IPS DF 4.7 (cell line): ENCODE measurements at regions not wholly inside any gene's neighbourhood (a gene's known extent, or its start where the extent isn't known, plus 50 kb on each side); places are given as distances from the start of the nearest gene placed in this dataset.

Source experiments
- DNase-seq: peaks from one replicate; pipeline ENCODE4 v3.0.0-alpha.2; 2013; ENCODE audit warnings: low spot score; ENCODE audit errors: extremely low read depth

- DNase-seq = no peak
These were observed 258.4 kb upstream of the CITED2 start for GRCh38 chr6:139632840-139633239.

GRCh38 chr6:139628270-139628669 lies 253.8 kb upstream of the CITED2 start:
- DNase-seq = no peak

DNA sequence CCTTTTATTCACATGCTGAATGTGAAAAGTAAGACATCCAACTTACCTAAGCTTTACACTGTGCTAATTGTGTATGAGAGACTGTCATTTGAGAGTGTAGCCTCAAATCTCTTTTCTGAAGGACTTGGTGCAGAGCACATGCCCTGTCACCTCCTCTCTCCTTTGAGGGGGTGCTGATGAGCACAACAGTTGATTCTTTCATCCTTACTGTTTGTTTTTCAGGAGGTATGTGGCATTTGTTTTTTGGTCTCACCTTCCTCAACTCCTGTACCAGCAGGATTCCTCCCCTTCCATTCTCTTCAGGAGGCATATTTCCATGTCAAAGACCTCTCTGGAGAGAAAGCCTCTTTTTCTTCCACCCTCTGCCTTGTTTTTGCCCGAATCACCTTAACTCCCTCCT lies 252.6 kb upstream of the CITED2 start:
- peak; percentile 84 for DNase-seq

- no peak for DNase-seq
These were observed 251.8 kb upstream of the CITED2 start for GRCh38 chr6:139625998-139626975.

GRCh38 chr6:139625081-139625939 lies 250.9 kb upstream of the CITED2 start:
- DNase-seq = no peak

- no peak for DNase-seq
These were observed 248.9 kb upstream of the CITED2 start for GRCh38 chr6:139623372-139623771.

DNA sequence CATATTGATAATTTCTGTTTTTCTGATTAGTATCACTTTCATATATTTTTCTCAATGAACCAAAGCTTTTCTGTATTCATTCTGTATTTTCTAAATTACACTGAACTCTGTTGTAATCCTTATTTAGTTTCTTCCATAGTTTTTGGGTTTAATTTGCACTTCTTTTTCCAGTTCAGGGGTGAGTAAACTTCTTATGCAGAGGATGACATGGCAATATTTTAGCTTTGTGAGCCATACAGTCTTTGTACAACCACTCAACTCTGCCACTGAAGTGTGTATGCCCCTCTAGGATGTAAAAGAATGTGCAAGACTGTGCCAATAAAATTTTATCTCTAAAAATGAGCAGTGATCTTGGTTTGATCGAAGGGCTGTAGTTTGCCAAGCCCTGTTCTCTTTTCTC lies 239.0 kb upstream of the CITED2 start:
- DNase-seq = no peak

DNA sequence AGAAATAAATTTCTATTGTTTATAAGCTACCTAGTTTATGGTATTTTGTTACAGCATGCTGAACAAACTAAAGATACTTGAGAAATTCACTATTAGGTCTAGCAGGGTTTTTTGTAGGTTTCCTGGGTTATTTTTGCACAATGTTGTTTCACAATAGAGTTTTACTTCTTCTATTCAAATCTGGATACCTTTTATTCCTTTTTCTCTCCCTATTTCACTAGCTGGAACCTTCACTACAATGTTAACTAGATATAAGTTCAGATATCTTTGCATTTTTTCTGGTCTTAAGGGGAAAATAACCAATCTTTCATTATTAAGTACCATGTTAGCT lies 237.7 kb upstream of the CITED2 start:
- DNase-seq = no peak

DNA sequence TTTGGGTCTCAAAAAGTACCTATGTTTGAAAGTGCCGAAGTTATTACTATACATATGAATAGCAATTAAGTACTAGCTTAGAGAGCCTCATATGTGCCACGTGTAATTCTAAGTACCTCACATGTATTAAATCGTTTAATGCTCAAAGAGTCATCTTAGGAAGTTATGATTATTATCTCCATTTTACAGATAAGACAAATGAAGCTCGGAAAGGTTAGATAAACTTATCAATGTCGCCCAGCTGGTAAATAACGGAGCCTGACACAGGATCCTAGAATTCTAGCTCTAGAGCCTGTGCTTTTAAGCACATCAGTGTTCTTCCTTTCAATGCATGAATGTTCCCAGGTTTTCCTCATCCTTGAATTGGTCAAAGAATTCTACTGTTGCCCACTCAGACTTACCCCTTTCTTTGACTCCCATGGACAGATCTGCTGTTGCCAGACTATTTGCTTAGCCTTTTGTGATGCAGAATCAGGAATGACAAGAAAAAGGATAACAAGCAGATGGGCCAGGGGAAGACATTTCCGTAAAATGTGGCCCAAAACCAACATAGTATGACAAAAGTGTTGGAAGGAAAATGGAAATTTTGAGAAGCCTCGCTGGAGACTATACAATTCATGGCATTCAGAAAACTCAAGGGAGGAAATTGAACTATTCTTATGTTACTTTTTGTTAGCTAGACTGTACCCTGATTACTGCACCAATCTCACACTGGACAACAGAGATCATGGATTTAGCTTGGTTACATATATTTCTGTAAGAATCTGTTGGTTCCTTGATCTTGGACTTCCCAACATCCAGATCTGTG lies 237.1 kb upstream of the CITED2 start:
- DNase-seq = no peak

- no peak for DNase-seq
These were observed 234.2 kb upstream of the CITED2 start for GRCh38 chr6:139608466-139609261.

GRCh38 chr6:139605350-139605749 lies 230.9 kb upstream of the CITED2 start:
- no peak for DNase-seq

- no peak for DNase-seq
These were observed 229.1 kb upstream of the CITED2 start for GRCh38 chr6:139603581-139603980.

DNA sequence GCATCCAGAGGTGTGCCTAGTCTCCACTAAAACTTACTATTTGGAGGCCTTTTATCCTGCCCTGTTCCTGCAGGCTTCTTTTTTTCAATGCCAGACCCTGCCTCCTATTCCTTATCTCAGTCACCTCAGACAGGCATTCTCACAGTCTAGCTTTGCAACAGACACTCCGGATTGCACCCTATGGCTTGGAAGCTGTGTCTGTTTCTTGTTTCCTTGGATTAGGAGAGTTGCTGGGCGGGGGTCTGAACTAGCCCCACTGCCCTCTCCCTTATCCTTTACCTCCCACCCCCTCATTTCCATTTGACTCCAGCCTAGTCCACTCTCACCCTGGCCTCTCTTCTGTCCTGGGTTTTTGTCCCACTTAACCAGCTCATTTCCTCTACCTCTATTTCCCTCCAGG lies 228.1 kb upstream of the CITED2 start:
- DNase-seq = no peak

- DNase-seq = no peak
These were observed 226.5 kb upstream of the CITED2 start for GRCh38 chr6:139600919-139601475.

DNA sequence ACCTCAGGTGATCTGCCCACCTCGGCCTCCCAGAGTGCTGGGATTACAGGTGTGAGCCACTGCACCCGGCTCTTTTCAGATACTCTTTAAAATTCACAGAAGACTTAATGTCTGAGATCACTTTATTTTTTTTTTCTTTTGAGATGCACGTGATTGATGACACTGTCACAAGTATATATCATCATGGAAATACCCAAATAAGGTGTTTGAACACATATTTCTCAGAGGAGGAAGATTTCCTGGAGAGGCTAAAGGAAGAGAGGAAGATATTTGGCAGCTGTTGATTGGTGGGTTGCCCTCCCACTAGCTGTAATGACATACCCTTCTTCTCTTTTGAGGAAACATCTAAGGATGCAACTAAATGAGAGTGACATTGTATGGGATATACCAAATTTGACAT lies 225.9 kb upstream of the CITED2 start:
- DNase-seq = no peak

GRCh38 chr6:139597771-139598755 lies 223.6 kb upstream of the CITED2 start:
- DNase-seq = no peak

DNA sequence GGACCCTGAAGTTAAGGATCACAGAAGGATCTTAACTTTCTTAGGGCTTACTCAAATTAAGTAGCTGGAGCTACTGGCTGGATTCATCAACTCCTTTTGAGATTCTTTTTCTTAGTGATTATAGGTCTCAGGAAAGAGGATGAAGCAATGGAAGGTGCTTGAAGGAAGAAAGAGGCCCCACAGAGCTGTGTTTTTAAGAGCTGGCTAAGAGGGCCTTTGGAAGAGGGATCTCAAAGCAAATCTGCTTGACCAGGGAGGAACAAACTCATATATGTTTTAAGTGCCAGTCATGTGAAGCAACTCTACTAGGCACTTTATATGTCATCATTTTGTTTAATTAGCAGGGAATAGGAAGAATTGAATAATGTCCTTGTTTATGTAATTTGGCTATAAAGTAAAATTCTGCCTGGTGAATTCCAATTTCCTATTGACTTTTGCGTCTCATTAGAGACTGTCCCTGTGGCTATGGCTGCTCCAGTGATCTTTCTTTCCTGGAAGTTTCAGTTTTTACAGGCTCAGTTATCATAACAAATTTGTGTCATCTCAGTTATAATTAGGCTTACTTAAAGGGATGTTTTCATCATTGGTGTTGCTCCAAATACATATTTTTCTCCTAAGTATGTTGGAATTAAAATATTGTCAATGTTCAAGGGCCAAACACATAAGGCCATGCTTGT lies 222.8 kb upstream of the CITED2 start:
- no peak for DNase-seq

DNA sequence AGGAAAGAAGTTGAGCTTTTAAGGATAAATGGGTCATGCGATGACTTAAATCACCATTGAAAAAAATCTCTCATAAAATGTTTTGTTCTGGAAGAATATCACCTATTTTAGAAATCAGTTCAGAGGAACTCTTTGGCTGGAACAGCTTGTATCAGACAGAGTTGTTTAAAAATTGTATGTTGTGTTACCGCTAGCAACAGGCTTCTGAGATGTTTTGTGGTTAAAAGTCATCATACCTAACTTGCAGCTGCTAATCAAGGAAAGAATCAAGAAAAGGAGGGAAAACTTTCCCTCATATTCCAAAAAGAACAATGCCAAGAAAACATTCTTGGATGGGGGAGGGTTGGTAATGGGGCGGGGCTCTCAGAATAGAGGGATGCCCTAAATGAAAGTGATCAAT lies 220.7 kb upstream of the CITED2 start:
- no peak for DNase-seq
